ENCODE measurements at regions not wholly inside any gene's neighbourhood (a gene's known extent, or its start where the extent isn't known, plus 50 kb on each side); places are given as distances from the start of the nearest gene placed in this dataset.

DNA sequence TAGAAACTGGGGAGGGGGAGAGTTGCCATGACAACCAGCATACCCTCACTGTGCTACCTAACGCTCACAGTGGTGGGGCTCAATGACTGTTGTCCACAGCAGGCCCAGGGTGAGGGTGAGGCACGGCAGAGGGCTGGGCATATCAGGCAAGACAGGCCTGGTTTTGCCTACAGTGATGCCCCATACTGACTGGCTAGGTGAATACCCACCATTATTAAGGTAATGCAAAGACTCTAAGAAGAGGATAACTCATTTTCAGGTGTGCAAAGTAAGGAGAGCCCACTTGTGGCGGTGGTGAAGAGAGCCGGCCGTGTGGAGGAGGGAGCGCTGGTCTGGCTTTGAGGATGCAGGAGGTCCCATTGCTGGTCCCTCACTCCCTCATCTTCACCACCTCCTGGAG lies 422.3 kb downstream of the FUT8 start:
- TF ChIP-seq, protein P1, sequence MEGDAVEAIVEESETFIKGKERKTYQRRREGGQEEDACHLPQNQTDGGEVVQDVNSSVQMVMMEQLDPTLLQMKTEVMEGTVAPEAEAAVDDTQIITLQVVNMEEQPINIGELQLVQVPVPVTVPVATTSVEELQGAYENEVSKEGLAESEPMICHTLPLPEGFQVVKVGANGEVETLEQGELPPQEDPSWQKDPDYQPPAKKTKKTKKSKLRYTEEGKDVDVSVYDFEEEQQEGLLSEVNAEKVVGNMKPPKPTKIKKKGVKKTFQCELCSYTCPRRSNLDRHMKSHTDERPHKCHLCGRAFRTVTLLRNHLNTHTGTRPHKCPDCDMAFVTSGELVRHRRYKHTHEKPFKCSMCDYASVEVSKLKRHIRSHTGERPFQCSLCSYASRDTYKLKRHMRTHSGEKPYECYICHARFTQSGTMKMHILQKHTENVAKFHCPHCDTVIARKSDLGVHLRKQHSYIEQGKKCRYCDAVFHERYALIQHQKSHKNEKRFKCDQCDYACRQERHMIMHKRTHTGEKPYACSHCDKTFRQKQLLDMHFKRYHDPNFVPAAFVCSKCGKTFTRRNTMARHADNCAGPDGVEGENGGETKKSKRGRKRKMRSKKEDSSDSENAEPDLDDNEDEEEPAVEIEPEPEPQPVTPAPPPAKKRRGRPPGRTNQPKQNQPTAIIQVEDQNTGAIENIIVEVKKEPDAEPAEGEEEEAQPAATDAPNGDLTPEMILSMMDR (IDR thresholded peaks at IDR 0.05) = no peak
- no peak for TF ChIP-seq POLR2A (IDR thresholded peaks at IDR 0.05)

Measured in body of pancreas (tissue), 4 donors.